Gastrocnemius medialis (tissue), 4 donors: ENCODE measurements at regions not wholly inside any gene's neighbourhood (a gene's known extent, or its start where the extent isn't known, plus 50 kb on each side); places are given as distances from the start of the nearest gene placed in this dataset.

Experiments
- ATAC-seq, 2 donors: fragments of 150-250 bp; one replicate each; pipeline ENCODE4 v1.9.1; 2016
- DNase-seq, 2 donors: peaks; one replicate each; pipeline ENCODE4 v3.0.0-alpha.2; 2019
- H3K27ac ChIP-seq, 4 donors: fragments of 200-600 bp; sonication (generic); 1 replicate in 1 of 4; 2 replicates in 3 of 4; pipeline ENCODE4 v1.5.1; 2016 to 2018; ENCODE audit warnings: mild to moderate bottlenecking in 2 of 4, moderate library complexity in 1 of 4
- H3K27me3 ChIP-seq, 3 donors: fragments of 200-600 bp; sonication (generic) in 2 of 3; 1 replicate in 1 of 3; 2 replicates in 2 of 3; pipeline versions ENCODE4 v1.5.1 to v1.6.0; 2016 to 2019; ENCODE audit warnings: mild to moderate bottlenecking in 1 of 3, moderate library complexity in 1 of 3
- H3K36me3 ChIP-seq, 2 donors: fragments of 200-600 bp; sonication (generic) in 1 of 2; one replicate each; pipeline ENCODE4 v1.5.1; 2017 to 2018
- H3K4me1 ChIP-seq, 2 donors: fragments of 200-600 bp; sonication (generic) in 1 of 2; one replicate each; pipeline ENCODE4 v1.5.1; 2016 to 2017; ENCODE audit warnings: mild to moderate bottlenecking in 2 of 2
- H3K4me3 ChIP-seq, 4 donors: fragments of 200-600 bp; sonication (generic) in 3 of 4; 1 replicate in 1 of 4; 2 replicates in 3 of 4; pipeline ENCODE4 v1.5.1; 2016 to 2019; ENCODE audit warnings: mild to moderate bottlenecking in 2 of 4
- H3K9me3 ChIP-seq, 3 donors: fragments of 200-600 bp; sonication (generic) in 2 of 3; 1 replicate in 1 of 3; 2 replicates in 2 of 3; pipeline ENCODE4 v1.5.1; 2016 to 2019
- CTCF ChIP-seq, 5 experiments: fragments of 450-650 bp in 3 of 5; fragments of 200-600 bp in 2 of 5; sonication (generic) in 2 of 5; IDR thresholded peaks in 4 of 5; conservative IDR thresholded peaks in 1 of 5; 1 replicate in 4 of 5; 2 replicates in 1 of 5; pipeline ENCODE4 v1.5.1; 2016 to 2019; ENCODE audit warnings: antibody characterized with exemption in 5 of 5, mild to moderate bottlenecking in 3 of 5, moderate library complexity in 3 of 5
- POLR2A ChIP-seq, 2 donors: fragments of 450-650 bp; IDR thresholded peaks; one replicate each; pipeline ENCODE4 v1.6.1; 2017; ENCODE audit warnings: antibody characterized with exemption in 2 of 2, mild to moderate bottlenecking in 2 of 2, moderate library complexity in 2 of 2
- in situ Hi-C, 4 donors: fragments of 200-750 bp; cut with MboI; loops; one replicate each; pipeline versions ENCODE4 v1.15.0 to v1.8.0; 2017; ENCODE audit warnings: low sequenced_read_pairs in 4 of 4
- intact Hi-C: fragments of 100-400 bp; cut with DNase I; formaldehyde crosslinking; loops from one replicate; pipeline ENCODE4 v1.15.1; 2023; ENCODE audit warnings: low total_unique reads

DNA sequence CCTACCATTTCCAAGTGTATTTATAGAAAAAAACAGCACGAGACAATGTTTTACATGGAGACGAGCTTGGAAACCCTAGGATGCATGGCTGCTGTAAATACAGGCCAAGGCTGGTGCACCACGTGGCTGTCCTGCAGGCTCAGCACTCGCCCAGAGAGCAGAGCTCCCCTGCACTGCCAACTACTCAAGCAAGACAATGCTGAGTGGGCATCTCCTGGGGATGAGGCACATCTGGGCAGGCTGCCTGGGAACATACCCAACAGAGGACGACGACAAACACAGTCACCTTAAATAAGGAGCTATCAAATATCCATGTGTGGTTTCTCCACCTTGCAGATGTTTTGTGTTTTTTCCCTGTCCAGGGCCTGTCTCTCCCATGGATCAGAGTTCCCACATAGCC is 128.3 kb upstream of the PRMT8 start:
- Histone ChIP-seq H3K4me3 (no peak overlapping the region), H3K9me3 (no peaks in the 10 kb centered on the region), H3K27ac (no peak overlapping the region), H3K4me1 (no peaks in the 10 kb centered on the region), H3K27me3 (peaks cover 21 to 32% (median 24%) of the 10 kb centered on the region in 3 donors), H3K36me3 (no peaks in the 10 kb centered on the region)
- no peak for TF ChIP-seq POLR2A (IDR thresholded peaks at IDR 0.05)
- TF ChIP-seq CTCF (IDR thresholded peaks at IDR 0.05 in 4 of 5, conservative IDR thresholded peaks at IDR 0.05 in 1 of 5): no peak
- no peak for ATAC-seq
- intact Hi-C loops: no loop called here
- no peak for DNase-seq
- in situ Hi-C loops: no loop called here

GRCh38 chr12:3363608-3364007 is 127.4 kb upstream of the PRMT8 start:
- Histone ChIP-seq H3K27ac (no peak overlapping the region), H3K27me3 (peaks cover 21 to 32% (median 24%) of the 10 kb centered on the region in 3 donors), H3K4me1 (no peaks in the 10 kb centered on the region), H3K9me3 (no peaks in the 10 kb centered on the region), H3K4me3 (no peak overlapping the region), H3K36me3 (no peaks in the 10 kb centered on the region)
- DNase-seq (peak in 1 of 2 donors; percentile 28), ATAC-seq (no peak)
- in situ Hi-C loops: no loop called here
- no peak for TF ChIP-seq CTCF (IDR thresholded peaks at IDR 0.05 in 4 of 5, conservative IDR thresholded peaks at IDR 0.05 in 1 of 5)
- no peak for TF ChIP-seq POLR2A (IDR thresholded peaks at IDR 0.05)
- intact Hi-C loops: no loop called here

DNA sequence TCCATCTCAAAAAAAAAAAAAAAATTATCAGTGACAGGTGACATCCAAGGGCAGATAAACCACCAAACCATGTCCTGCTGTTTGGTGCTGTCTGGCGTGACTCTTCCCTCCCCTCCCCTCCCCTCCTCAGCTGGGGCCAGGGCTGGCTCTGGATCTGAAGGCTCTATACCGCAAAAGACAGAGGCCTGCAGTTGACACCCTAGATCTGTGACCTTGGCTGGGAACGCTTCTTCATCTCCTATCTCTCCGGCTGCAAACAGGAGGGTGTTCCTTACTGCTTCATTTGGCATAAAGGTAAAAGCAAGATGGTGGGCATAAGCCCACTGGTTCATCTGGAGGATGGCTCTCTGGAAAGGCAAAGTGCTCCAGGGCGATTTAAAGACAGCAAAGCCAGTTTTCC is 126.8 kb upstream of the PRMT8 start:
- H3K4me3 ChIP-seq: no peak overlapping the region
- intact Hi-C loops (no loop called here), in situ Hi-C loops (no loop called here)
- no peaks in the 10 kb centered on the region for H3K9me3 ChIP-seq
- TF ChIP-seq POLR2A (IDR thresholded peaks at IDR 0.05) (no peak), CTCF (IDR thresholded peaks at IDR 0.05 in 4 of 5, conservative IDR thresholded peaks at IDR 0.05 in 1 of 5) (no peak)
- no peak for ATAC-seq
- H3K4me1 ChIP-seq: no peaks in the 10 kb centered on the region
- no peak for DNase-seq
- no peaks in the 10 kb centered on the region for H3K36me3 ChIP-seq
- H3K27ac ChIP-seq: no peak overlapping the region
- H3K27me3 ChIP-seq: peaks cover 21 to 32% (median 24%) of the 10 kb centered on the region in 3 donors

GRCh38 chr12:3364661-3365462 is 126.1 kb upstream of the PRMT8 start:
- Histone ChIP-seq H3K9me3 (no peaks in the 10 kb centered on the region), H3K4me3 (no peak overlapping the region), H3K27me3 (peaks cover 21 to 32% (median 24%) of the 10 kb centered on the region in 3 donors), H3K36me3 (no peaks in the 10 kb centered on the region), H3K4me1 (no peaks in the 10 kb centered on the region), H3K27ac (no peak overlapping the region)
- in situ Hi-C loops (no loop called here), intact Hi-C loops (no loop called here)
- TF ChIP-seq POLR2A (IDR thresholded peaks at IDR 0.05): no peak
- TF ChIP-seq CTCF (IDR thresholded peaks at IDR 0.05 in 4 of 5, conservative IDR thresholded peaks at IDR 0.05 in 1 of 5): no peak
- DNase-seq (no peak), ATAC-seq (no peak)
